ENCODE measurements at regions not wholly inside any gene's neighbourhood (a gene's known extent, or its start where the extent isn't known, plus 50 kb on each side); places are given as distances from the start of the nearest gene placed in this dataset.

GRCh38 chr3:95434491-95434890 is 1371.6 kb downstream of the NSUN3 start:
- H3K36me3 ChIP-seq (ENCODE audit: control insufficient read depth in 2 of 2, extremely low read depth in 1 of 2, insufficient read depth in 2 of 2, low read length in 2 of 2): no peaks in the 10 kb centered on the region
- H3K9ac ChIP-seq (ENCODE audit: control insufficient read depth, extremely low read depth, insufficient read depth, low read length): no peak overlapping the region
- no peak overlapping the region for H3K4me3 ChIP-seq (ENCODE audit: control insufficient read depth in 2 of 3, extremely low read depth in 1 of 3, insufficient read depth in 2 of 3, low read depth in 1 of 3, low read length in 3 of 3)
- H2AFZ ChIP-seq (ENCODE audit: control insufficient read depth, low read length): no peak overlapping the region
- no peaks in the 10 kb centered on the region for H3K9me3 ChIP-seq (ENCODE audit: control insufficient read depth, low read depth, low read length)
- no peak for DNase-seq (ENCODE audit: low read depth, low spot score)
- H3K27me3 ChIP-seq (ENCODE audit: control insufficient read depth, extremely low read depth, insufficient read depth, low read length): no peaks in the 10 kb centered on the region
- H3K4me1 ChIP-seq (ENCODE audit: control insufficient read depth, extremely low read depth, insufficient read depth, low read length): no peaks in the 10 kb centered on the region
- dilution Hi-C loops (cut with MboI; ENCODE audit: extremely low pct_ligation_motif_present, low sequenced_read_pairs): no loop called here
- TF ChIP-seq CTCF (optimal IDR thresholded peaks at IDR 0.05 in 1 of 3, IDR thresholded peaks at IDR 0.05 in 1 of 3, conservative IDR thresholded peaks at IDR 0.05 in 1 of 3; ENCODE audit: extremely low read depth in 1 of 3, insufficient read depth in 2 of 3, low read length in 3 of 3) (no peak), EZH2 (IDR thresholded peaks at IDR 0.05; ENCODE audit: low read length) (no peak)
- no peak overlapping the region for H3K27ac ChIP-seq (ENCODE audit: control insufficient read depth, insufficient read depth, low read length)
- H3K9me1 ChIP-seq (ENCODE audit: control insufficient read depth, extremely low read depth, insufficient read depth, low read length): no peaks in the 10 kb centered on the region
- FAIRE-seq: no peak
- H4K20me1 ChIP-seq (ENCODE audit: control insufficient read depth, extremely low read depth, insufficient read depth, low read length): no peaks in the 10 kb centered on the region
- no peak overlapping the region for H3K4me2 ChIP-seq (ENCODE audit: control insufficient read depth, extremely low read depth, insufficient read depth, low read depth, low read length)
- H3K79me2 ChIP-seq (ENCODE audit: control insufficient read depth, insufficient read depth, low read length): no peaks in the 10 kb centered on the region

- no peaks in the 10 kb centered on the region for H3K4me1 ChIP-seq (ENCODE audit: control insufficient read depth, extremely low read depth, insufficient read depth, low read length)
- FAIRE-seq: no peak
- H3K79me2 ChIP-seq (ENCODE audit: control insufficient read depth, insufficient read depth, low read length): no peaks in the 10 kb centered on the region
- dilution Hi-C loops (cut with MboI; ENCODE audit: extremely low pct_ligation_motif_present, low sequenced_read_pairs): no loop called here
- TF ChIP-seq CTCF (optimal IDR thresholded peaks at IDR 0.05 in 1 of 3, IDR thresholded peaks at IDR 0.05 in 1 of 3, conservative IDR thresholded peaks at IDR 0.05 in 1 of 3; ENCODE audit: extremely low read depth in 1 of 3, insufficient read depth in 2 of 3, low read length in 3 of 3): no peak
- TF ChIP-seq EZH2 (IDR thresholded peaks at IDR 0.05; ENCODE audit: low read length): no peak
- H3K9me3 ChIP-seq (ENCODE audit: control insufficient read depth, low read depth, low read length): no peaks in the 10 kb centered on the region
- H3K27me3 ChIP-seq (ENCODE audit: control insufficient read depth, extremely low read depth, insufficient read depth, low read length): no peaks in the 10 kb centered on the region
- no peak overlapping the region for H3K4me3 ChIP-seq (ENCODE audit: control insufficient read depth in 2 of 3, extremely low read depth in 1 of 3, insufficient read depth in 2 of 3, low read depth in 1 of 3, low read length in 3 of 3)
- H3K9ac ChIP-seq (ENCODE audit: control insufficient read depth, extremely low read depth, insufficient read depth, low read length): no peak overlapping the region
- no peaks in the 10 kb centered on the region for H3K9me1 ChIP-seq (ENCODE audit: control insufficient read depth, extremely low read depth, insufficient read depth, low read length)
- H3K4me2 ChIP-seq (ENCODE audit: control insufficient read depth, extremely low read depth, insufficient read depth, low read depth, low read length): no peak overlapping the region
- no peaks in the 10 kb centered on the region for H3K36me3 ChIP-seq (ENCODE audit: control insufficient read depth in 2 of 2, extremely low read depth in 1 of 2, insufficient read depth in 2 of 2, low read length in 2 of 2)
- H3K27ac ChIP-seq (ENCODE audit: control insufficient read depth, insufficient read depth, low read length): no peak overlapping the region
- no peak for DNase-seq (ENCODE audit: low read depth, low spot score)
- no peak overlapping the region for H2AFZ ChIP-seq (ENCODE audit: control insufficient read depth, low read length)
- H4K20me1 ChIP-seq (ENCODE audit: control insufficient read depth, extremely low read depth, insufficient read depth, low read length): no peaks in the 10 kb centered on the region
Measured at GRCh38 chr3:95437409-95437808, 1374.5 kb downstream of the NSUN3 start.

Measured in keratinocyte (primary cell).